ENCODE measurements at regions not wholly inside any gene's neighbourhood (a gene's known extent, or its start where the extent isn't known, plus 50 kb on each side); places are given as distances from the start of the nearest gene placed in this dataset.

GRCh38 chr4:62871078-62871477 lies 1538.2 kb downstream of the TECRL start:
- no peak for DNase-seq (ENCODE audit: low read depth)
- no peak for TF ChIP-seq CTCF (IDR thresholded peaks at IDR 0.05; ENCODE audit: insufficient read depth, low read depth, low read length)
- H3K4me3 ChIP-seq (ENCODE audit: low read depth, low read length) = no peak overlapping the region

- DNase-seq (ENCODE audit: low read depth) = no peak
- H3K4me3 ChIP-seq (ENCODE audit: low read depth, low read length) = no peak overlapping the region
- TF ChIP-seq CTCF (IDR thresholded peaks at IDR 0.05; ENCODE audit: insufficient read depth, low read depth, low read length) = no peak
Observed at GRCh38 chr4:62870451-62870850, 1538.8 kb downstream of the TECRL start.

GRCh38 chr4:62865261-62865660 lies 1544.0 kb downstream of the TECRL start:
- no peak for TF ChIP-seq CTCF (IDR thresholded peaks at IDR 0.05; ENCODE audit: insufficient read depth, low read depth, low read length)
- no peak for DNase-seq (ENCODE audit: low read depth)
- H3K4me3 ChIP-seq (ENCODE audit: low read depth, low read length) = no peak overlapping the region

- TF ChIP-seq CTCF (IDR thresholded peaks at IDR 0.05; ENCODE audit: insufficient read depth, low read depth, low read length) = no peak
- DNase-seq (ENCODE audit: low read depth) = no peak
- H3K4me3 ChIP-seq (ENCODE audit: low read depth, low read length) = no peak overlapping the region
Observed at GRCh38 chr4:62849696-62850095, 1559.6 kb downstream of the TECRL start.

- TF ChIP-seq CTCF (IDR thresholded peaks at IDR 0.05; ENCODE audit: insufficient read depth, low read depth, low read length) = no peak
- DNase-seq (ENCODE audit: low read depth) = no peak
- no peak overlapping the region for H3K4me3 ChIP-seq (ENCODE audit: low read depth, low read length)
Observed at GRCh38 chr4:62835631-62836030, 1573.6 kb downstream of the TECRL start.

- no peak overlapping the region for H3K4me3 ChIP-seq (ENCODE audit: low read depth, low read length)
- no peak for DNase-seq (ENCODE audit: low read depth)
- TF ChIP-seq CTCF (IDR thresholded peaks at IDR 0.05; ENCODE audit: insufficient read depth, low read depth, low read length) = no peak
Observed at GRCh38 chr4:62822306-62822705, 1586.9 kb downstream of the TECRL start.

- H3K4me3 ChIP-seq (ENCODE audit: low read depth, low read length) = no peak overlapping the region
- DNase-seq (ENCODE audit: low read depth) = no peak
- no peak for TF ChIP-seq CTCF (IDR thresholded peaks at IDR 0.05; ENCODE audit: insufficient read depth, low read depth, low read length)
Observed at GRCh38 chr4:62816566-62816965, 1592.7 kb downstream of the TECRL start.
